H9 (cell line): ENCODE measurements at regions not wholly inside any gene's neighbourhood (a gene's known extent, or its start where the extent isn't known, plus 50 kb on each side); places are given as distances from the start of the nearest gene placed in this dataset.

Experiments
- DNase-seq: peaks from one replicate; pipeline ENCODE4 v3.0.0-alpha.2; 2017
- H2AFZ ChIP-seq: one replicate; pipeline ENCODE4 v1.6.1; 2013; ENCODE audit warnings: mild to moderate bottlenecking, low read length, control low read depth, moderate library complexity
- H2AK5ac ChIP-seq: 2 replicates; pipeline ENCODE4 v1.6.1; 2013; ENCODE audit warnings: low read length, control low read depth, mixed read lengths; ENCODE audit not compliant: insufficient read length
- H2BK120ac ChIP-seq: one replicate; pipeline ENCODE4 v1.6.1; 2013; ENCODE audit warnings: low read depth, mild to moderate bottlenecking, low read length, control low read depth, inconsistent platforms; ENCODE audit not compliant: poor library complexity, severe bottlenecking
- H2BK12ac ChIP-seq: 2 replicates; pipeline ENCODE4 v1.6.1; 2013; ENCODE audit warnings: low read length, control low read depth, mixed read lengths, low read depth; ENCODE audit not compliant: insufficient read length
- H2BK15ac ChIP-seq: 2 replicates; pipeline ENCODE4 v1.6.1; 2013; ENCODE audit warnings: low read depth, low read length, control low read depth
- H2BK20ac ChIP-seq: one replicate; pipeline ENCODE4 v1.6.1; 2013; ENCODE audit warnings: low read depth, mild to moderate bottlenecking, low read length, control low read depth, inconsistent platforms; ENCODE audit not compliant: poor library complexity, severe bottlenecking
- H2BK5ac ChIP-seq: 2 replicates; pipeline ENCODE4 v1.6.1; 2013; ENCODE audit warnings: low read length, control low read depth, mixed read lengths; ENCODE audit not compliant: insufficient read length
- H3K14ac ChIP-seq: 2 replicates; pipeline ENCODE4 v1.6.1; 2013; ENCODE audit warnings: low read length, control low read depth; ENCODE audit not compliant: insufficient read depth
- H3K18ac ChIP-seq: 2 replicates; pipeline ENCODE4 v1.6.1; 2013; ENCODE audit warnings: low read depth, mild to moderate bottlenecking, mixed read lengths, low read length, control low read depth; ENCODE audit not compliant: insufficient read length
- H3K23ac ChIP-seq: 2 replicates; pipeline ENCODE4 v1.6.1; 2013; ENCODE audit warnings: low read length, control low read depth, mixed read lengths, low read depth; ENCODE audit not compliant: insufficient read length
- H3K23me2 ChIP-seq: 2 replicates; pipeline ENCODE4 v1.6.1; 2013; ENCODE audit warnings: low read depth, mild to moderate bottlenecking, mixed read lengths, low read length, control low read depth; ENCODE audit not compliant: insufficient read length, poor library complexity, severe bottlenecking
- H3K27ac ChIP-seq: 2 replicates; pipeline ENCODE4 v1.5.1; 2013; ENCODE audit warnings: low read length, control low read depth, mixed read lengths, low read depth; ENCODE audit not compliant: insufficient read length
- H3K27me3 ChIP-seq: 2 replicates; pipeline ENCODE4 v1.6.1; 2013; ENCODE audit warnings: low read length, control low read depth, inconsistent platforms; ENCODE audit not compliant: insufficient read depth
- H3K4ac ChIP-seq: 2 replicates; pipeline ENCODE4 v1.6.1; 2013; ENCODE audit warnings: low read depth, mild to moderate bottlenecking, control low read depth, inconsistent platforms, low read length, moderate library complexity
- H3K4me1 ChIP-seq: 2 replicates; pipeline ENCODE4 v1.6.1; 2013; ENCODE audit warnings: low read length, control low read depth, inconsistent platforms; ENCODE audit not compliant: insufficient read depth
- H3K4me2 ChIP-seq: 2 replicates; pipeline ENCODE4 v1.6.1; 2013; ENCODE audit warnings: low read length, control low read depth, mixed read lengths; ENCODE audit not compliant: insufficient read length, insufficient read depth
- H3K56ac ChIP-seq: 2 replicates; pipeline ENCODE4 v1.6.1; 2013; ENCODE audit warnings: low read depth, mild to moderate bottlenecking, mixed read lengths, low read length, control low read depth; ENCODE audit not compliant: insufficient read length
- H3K79me1 ChIP-seq: 2 replicates; pipeline ENCODE4 v1.6.1; 2013; ENCODE audit warnings: low read depth, mild to moderate bottlenecking, moderate library complexity, low read length, control low read depth, inconsistent platforms; ENCODE audit not compliant: insufficient read depth, poor library complexity, severe bottlenecking
- H3K79me2 ChIP-seq: 2 replicates; pipeline ENCODE4 v1.6.1; 2013; ENCODE audit warnings: low read length, control low read depth, inconsistent platforms; ENCODE audit not compliant: insufficient read depth
- H3K9ac ChIP-seq: 2 replicates; pipeline ENCODE4 v1.6.1; 2013; ENCODE audit warnings: low read length, control low read depth, mixed read lengths; ENCODE audit not compliant: insufficient read length; ENCODE audit errors: extremely low read depth
- H3K9me3 ChIP-seq: one replicate; pipeline ENCODE4 v1.6.1; 2013; ENCODE audit warnings: low read depth, low read length, inconsistent platforms; ENCODE audit not compliant: control insufficient read depth
- H3T11ph ChIP-seq: one replicate; pipeline ENCODE4 v1.6.1; 2013; ENCODE audit warnings: mild to moderate bottlenecking, low read length, control low read depth, inconsistent platforms
- H4K20me1 ChIP-seq: one replicate; pipeline ENCODE4 v1.6.1; 2013; ENCODE audit not compliant: control insufficient read depth, insufficient read length, insufficient read depth
- H4K5ac ChIP-seq: 2 replicates; pipeline ENCODE4 v1.6.1; 2013; ENCODE audit warnings: low read depth, mild to moderate bottlenecking, mixed read lengths, low read length, control low read depth; ENCODE audit not compliant: insufficient read length
- H4K8ac ChIP-seq: replicated peaks from 2 replicates; pipeline ENCODE4 v1.6.1; 2013; ENCODE audit warnings: low read length, control low read depth, mixed read lengths, low read depth; ENCODE audit not compliant: insufficient read length
- H4K91ac ChIP-seq: 2 replicates; pipeline ENCODE4 v1.6.1; 2013; ENCODE audit warnings: low read depth, mild to moderate bottlenecking, moderate library complexity, mixed read lengths, low read length, control low read depth; ENCODE audit not compliant: insufficient read length
- H3K27ac Mint-ChIP-seq, 3 experiments: 2 replicates in 2 of 3; 3 replicates in 1 of 3; pipeline ENCODE4 v1.8.0; 2020 to 2021; ENCODE audit warnings: mixed read lengths in 3 of 3, mild to moderate bottlenecking in 1 of 3, moderate library complexity in 1 of 3
- H3K27me3 Mint-ChIP-seq: 2 replicates; pipeline ENCODE4 v1.8.0; 2021; ENCODE audit warnings: low read depth, mild to moderate bottlenecking, moderate library complexity, mixed read lengths
- H3K36me3 Mint-ChIP-seq, 3 experiments: 2 replicates in 2 of 3; 3 replicates in 1 of 3; pipeline ENCODE4 v1.8.0; 2020 to 2021; ENCODE audit warnings: low read depth in 3 of 3, mixed read lengths in 3 of 3; ENCODE audit not compliant: insufficient read depth in 1 of 3
- H3K4me1 Mint-ChIP-seq, 2 experiments: 2 replicates each; pipeline ENCODE4 v1.8.0; 2020; ENCODE audit warnings: mixed read lengths in 2 of 2
- H3K4me3 Mint-ChIP-seq, 2 experiments: 2 replicates in 1 of 2; 3 replicates in 1 of 2; pipeline ENCODE4 v1.8.0; 2020 to 2021; ENCODE audit warnings: mild to moderate bottlenecking in 2 of 2, mixed read lengths in 2 of 2, moderate library complexity in 1 of 2
- H3K9me3 Mint-ChIP-seq, 2 experiments: 2 replicates in 1 of 2; 3 replicates in 1 of 2; pipeline ENCODE4 v1.8.0; 2020; ENCODE audit warnings: mild to moderate bottlenecking in 2 of 2, mixed read lengths in 2 of 2, moderate library complexity in 1 of 2
- CTCF ChIP-seq: fragments of 200-600 bp; sonication (generic); conservative IDR thresholded peaks from 3 replicates; pipeline ENCODE4 v1.8.0; 2021; ENCODE audit warnings: antibody characterized with exemption, mild to moderate bottlenecking
- WGBS: extraction: QIAGEN DNeasy Blood & Tissue Kit; methylation state at CpG from one replicate; pipeline ENCODE4 v1.1.7; 2013; ENCODE audit warnings: missing lambda C conversion rate, low lambda C conversion rate, mixed read lengths; ENCODE audit not compliant: insufficient read length; ENCODE audit errors: extremely low coverage; 5-methylcytosine and 5-hydroxymethylcytosine counted together

- H2BK15ac ChIP-seq: no peak overlapping the region
- no peak overlapping the region for H4K5ac ChIP-seq
- H3K4me3 Mint-ChIP-seq: no peak overlapping the region
- H3K9me3 Mint-ChIP-seq: peaks cover 0 to 3% of the 10 kb centered on the region in 2 experiments; a peak in 1 of 5 replicates
- no peak overlapping the region for H3K27ac ChIP-seq
- no peaks in the 10 kb centered on the region for H3K79me1 ChIP-seq
- H3K23ac ChIP-seq: no peak overlapping the region
- no peak overlapping the region for H2BK20ac ChIP-seq
- no peak overlapping the region for H2BK5ac ChIP-seq
- no peaks in the 10 kb centered on the region for H3K79me2 ChIP-seq
- H2BK12ac ChIP-seq: no peak overlapping the region
- no peaks in the 10 kb centered on the region for H3K9me3 ChIP-seq
- peaks cover 25% of the 10 kb centered on the region for H3K4me1 ChIP-seq
- no peaks in the 10 kb centered on the region for H3K23me2 ChIP-seq
- no peak overlapping the region for H2AK5ac ChIP-seq
- H3K4me2 ChIP-seq: no peak overlapping the region
- H3K9ac ChIP-seq: no peak overlapping the region
- H3K27me3 ChIP-seq: no peaks in the 10 kb centered on the region
- no peak for TF ChIP-seq CTCF
- H3K4me1 Mint-ChIP-seq: peaks cover 55% of the 10 kb centered on the region in 2 experiments
- H3K14ac ChIP-seq: no peak overlapping the region
- no peak overlapping the region for H3K18ac ChIP-seq
- H2BK120ac ChIP-seq: no peak overlapping the region
- H3K56ac ChIP-seq: no peak overlapping the region
- H4K91ac ChIP-seq: no peak overlapping the region
- no CpG with 5 or more reads among the region's 2 CpGs for WGBS
- no peak overlapping the region for H4K8ac ChIP-seq
- no peak for DNase-seq
- peak overlapping the region in 1 of 3 experiments; percentile 53; a peak in 1 of 7 replicates for H3K27ac Mint-ChIP-seq
- no peak overlapping the region for H3T11ph ChIP-seq
- no peaks in the 10 kb centered on the region for H4K20me1 ChIP-seq
- no peak overlapping the region for H3K4ac ChIP-seq
- no peak overlapping the region for H2AFZ ChIP-seq
- H3K36me3 Mint-ChIP-seq: peaks cover 0 to 3% (median 0%) of the 10 kb centered on the region in 3 experiments; a peak in 2 of 7 replicates
- H3K27me3 Mint-ChIP-seq: peaks cover 6% of the 10 kb centered on the region
These were observed 234.1 kb downstream of the STIM2 start for GRCh38 chr4:27094783-27095182.
